Fibroblast of pulmonary artery (primary cell): ENCODE measurements at regions not wholly inside any gene's neighbourhood (a gene's known extent, or its start where the extent isn't known, plus 50 kb on each side); places are given as distances from the start of the nearest gene placed in this dataset.

Source experiments
- DNase-seq: peaks from one replicate; pipeline ENCODE4 v3.0.0-alpha.2; 2010; ENCODE audit warnings: low read depth
- H3K4me3 ChIP-seq: replicated peaks from 2 replicates; pipeline ENCODE4 v1.5.1; 2011; ENCODE audit warnings: low read depth, mild to moderate bottlenecking, control low read depth, low read length, moderate library complexity
- TF ChIP-seq, protein P1 (sequence below): IDR thresholded peaks from 2 replicates; pipeline ENCODE4 v1.5.1; 2011; ENCODE audit warnings: mild to moderate bottlenecking, control low read depth, low read length, inconsistent platforms; ENCODE audit errors: missing control alignments

DNA sequence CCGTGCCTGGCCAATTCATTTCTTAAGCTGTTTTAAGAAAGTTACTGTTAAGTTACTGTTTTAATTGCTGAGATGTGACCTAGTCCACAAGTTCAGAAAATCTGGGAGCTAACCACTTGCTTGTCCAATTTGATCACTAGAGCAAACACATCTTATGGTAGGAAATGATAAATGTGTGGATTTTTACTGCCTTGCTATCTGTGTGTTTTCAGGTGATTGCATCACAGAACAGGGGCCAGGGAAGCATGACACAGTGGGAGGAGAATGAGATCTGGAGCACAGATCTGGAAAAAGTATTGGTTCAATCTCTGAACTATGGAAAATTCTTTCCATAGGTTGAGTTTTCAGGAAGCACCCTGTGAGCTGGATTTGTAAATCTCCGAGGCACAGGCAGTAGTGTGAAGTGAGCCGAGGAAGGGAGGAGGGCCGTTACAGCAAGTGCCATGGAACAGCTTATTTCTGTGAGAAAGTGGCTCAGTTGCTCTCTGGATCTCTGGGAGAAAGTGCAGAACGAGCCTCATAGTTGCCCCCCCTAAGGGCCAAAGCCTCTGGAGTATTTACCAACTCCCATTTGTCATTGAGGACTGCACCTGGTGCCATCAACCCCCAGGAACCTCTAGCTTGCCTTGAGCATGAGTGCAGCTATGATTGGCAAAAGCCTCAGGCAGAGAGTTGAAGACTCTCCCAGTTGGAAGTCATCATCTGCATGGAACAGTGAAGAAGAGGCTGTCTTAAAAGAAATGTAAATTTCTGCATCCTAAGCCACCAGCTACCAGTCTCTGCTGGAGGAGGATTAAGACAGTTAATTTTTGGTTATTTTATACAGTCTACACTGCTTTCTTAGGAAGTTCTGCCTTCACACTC, 161.8 kb upstream of the CLINT1 start:
- DNase-seq = no peak
- H3K4me3 ChIP-seq = no peak overlapping the region
- TF ChIP-seq, protein P1, sequence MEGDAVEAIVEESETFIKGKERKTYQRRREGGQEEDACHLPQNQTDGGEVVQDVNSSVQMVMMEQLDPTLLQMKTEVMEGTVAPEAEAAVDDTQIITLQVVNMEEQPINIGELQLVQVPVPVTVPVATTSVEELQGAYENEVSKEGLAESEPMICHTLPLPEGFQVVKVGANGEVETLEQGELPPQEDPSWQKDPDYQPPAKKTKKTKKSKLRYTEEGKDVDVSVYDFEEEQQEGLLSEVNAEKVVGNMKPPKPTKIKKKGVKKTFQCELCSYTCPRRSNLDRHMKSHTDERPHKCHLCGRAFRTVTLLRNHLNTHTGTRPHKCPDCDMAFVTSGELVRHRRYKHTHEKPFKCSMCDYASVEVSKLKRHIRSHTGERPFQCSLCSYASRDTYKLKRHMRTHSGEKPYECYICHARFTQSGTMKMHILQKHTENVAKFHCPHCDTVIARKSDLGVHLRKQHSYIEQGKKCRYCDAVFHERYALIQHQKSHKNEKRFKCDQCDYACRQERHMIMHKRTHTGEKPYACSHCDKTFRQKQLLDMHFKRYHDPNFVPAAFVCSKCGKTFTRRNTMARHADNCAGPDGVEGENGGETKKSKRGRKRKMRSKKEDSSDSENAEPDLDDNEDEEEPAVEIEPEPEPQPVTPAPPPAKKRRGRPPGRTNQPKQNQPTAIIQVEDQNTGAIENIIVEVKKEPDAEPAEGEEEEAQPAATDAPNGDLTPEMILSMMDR = no peak

DNA sequence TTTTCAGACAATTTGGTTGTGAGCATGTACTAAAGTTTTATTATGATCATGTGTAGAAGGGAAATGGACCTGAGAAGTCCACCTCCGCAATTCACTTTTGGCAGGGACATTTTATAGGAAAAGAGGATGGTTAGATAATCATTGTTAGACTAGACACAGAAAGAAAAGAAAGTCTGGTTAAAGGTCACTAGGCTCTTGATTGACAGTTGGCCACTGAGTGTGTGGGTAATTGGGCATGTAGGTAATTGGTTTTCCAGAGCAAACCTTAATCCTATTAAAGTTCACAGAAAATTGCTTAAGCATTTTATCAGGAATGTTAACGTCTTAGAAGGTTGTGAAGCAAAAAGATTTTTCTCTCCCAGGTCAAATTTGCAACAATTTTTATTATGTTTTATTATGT, 158.5 kb upstream of the CLINT1 start:
- DNase-seq = no peak
- TF ChIP-seq, protein P1 = no peak
- H3K4me3 ChIP-seq = no peak overlapping the region

DNA sequence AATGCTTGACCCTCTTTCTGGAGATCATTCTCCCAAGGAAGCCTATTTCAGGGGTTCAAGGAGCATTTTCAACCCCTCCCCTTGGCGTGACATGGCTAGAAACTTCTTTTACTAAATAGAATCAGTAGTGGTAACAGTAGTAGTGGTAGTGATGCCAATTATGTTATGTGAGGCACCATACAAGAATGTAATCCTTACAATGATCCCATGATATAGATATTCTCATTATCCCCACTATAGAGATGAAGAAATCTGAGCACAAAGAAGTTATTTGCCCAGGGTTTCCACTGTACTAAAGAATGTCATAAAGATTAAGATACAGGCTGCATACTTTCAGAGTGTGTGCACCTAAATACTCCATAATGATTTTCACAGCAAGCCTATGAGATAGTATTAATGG, 155.4 kb upstream of the CLINT1 start:
- DNase-seq = no peak
- H3K4me3 ChIP-seq = no peak overlapping the region
- TF ChIP-seq, protein P1 = no peak

DNA sequence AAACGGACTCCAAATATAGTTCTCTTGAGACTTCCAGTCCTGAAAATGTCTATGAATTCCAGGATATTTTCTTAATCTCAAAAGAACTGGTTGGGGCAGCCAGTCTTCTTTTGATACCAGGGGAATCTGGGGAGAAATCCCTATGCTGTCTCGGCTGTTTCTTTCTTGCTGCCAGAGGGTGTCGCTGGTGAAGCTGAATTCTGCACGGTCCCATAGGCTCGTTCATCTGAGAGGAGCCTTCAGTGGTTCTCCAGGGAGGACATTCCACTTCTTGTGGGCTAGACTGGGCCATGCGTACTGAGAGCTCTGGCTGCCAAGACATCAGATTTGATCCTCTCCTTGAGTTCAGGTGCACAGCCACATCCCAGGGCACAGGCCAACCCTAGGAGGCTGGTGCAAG, 155.0 kb upstream of the CLINT1 start:
- no peak overlapping the region for H3K4me3 ChIP-seq
- TF ChIP-seq, protein P1 = peak; percentile 20
- peak; percentile 14 for DNase-seq

DNA sequence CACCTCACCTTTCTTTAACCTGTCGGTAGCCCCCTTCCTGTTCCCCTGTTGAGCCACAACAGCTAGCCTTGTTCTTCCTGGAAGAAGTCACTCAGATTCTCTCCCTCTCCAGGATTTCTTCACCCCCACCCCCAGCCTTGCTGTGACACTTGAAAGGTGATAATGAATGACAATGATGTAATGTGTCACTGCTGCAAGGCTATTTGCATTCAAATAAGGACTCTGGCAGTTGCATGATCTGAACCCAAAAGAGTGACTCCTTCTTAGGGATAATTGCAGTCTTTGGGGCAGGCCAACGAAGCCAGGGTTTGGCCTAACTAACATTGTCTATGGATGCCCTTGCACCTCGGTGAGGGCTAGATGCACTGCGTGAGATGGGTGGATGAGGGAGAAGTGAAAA, 154.4 kb upstream of the CLINT1 start:
- no peak for DNase-seq
- no peak overlapping the region for H3K4me3 ChIP-seq
- TF ChIP-seq, protein P1 = no peak

DNA sequence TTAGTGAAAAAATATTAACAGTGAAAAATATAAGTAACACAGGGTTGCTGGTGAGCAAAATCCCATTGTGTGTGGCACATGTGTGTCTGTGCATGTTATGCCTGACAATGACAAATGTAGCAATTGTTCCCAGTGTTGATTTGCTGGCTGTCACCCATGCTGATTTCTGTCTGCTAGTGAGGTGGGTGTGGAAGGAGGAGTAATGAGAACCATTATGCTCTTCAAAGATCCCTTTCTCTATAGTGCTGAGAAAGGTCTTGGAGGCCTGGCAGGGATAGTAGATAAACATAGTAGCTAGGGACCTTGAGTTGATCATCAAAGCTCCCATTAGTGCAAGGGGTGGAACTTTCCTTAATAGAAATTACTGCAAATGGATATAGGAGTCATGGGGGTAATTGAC, 152.5 kb upstream of the CLINT1 start:
- TF ChIP-seq, protein P1 = no peak
- no peak overlapping the region for H3K4me3 ChIP-seq
- DNase-seq = no peak

DNA sequence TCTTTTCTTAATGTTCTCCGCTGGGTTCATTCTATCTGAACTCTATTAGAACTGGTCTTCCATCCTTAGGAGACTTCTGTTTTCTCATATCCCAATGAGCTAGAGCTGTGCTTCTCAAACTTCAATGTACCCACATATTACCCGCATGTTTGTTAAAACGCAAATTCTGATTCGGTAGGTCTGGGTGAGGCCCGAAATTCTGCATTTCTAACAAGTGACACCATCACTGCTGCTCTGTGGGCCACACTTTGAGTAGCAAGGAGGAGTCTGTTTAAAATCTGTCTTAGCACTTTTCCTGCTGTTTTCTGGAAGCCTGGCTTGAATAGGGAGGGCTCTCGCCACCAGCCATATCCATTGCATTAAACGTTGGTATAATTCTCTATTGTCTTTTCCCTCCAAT, 151.9 kb upstream of the CLINT1 start:
- TF ChIP-seq, protein P1 = no peak
- no peak for DNase-seq
- no peak overlapping the region for H3K4me3 ChIP-seq
